A673 (cell line): ENCODE measurements at regions not wholly inside any gene's neighbourhood (a gene's known extent, or its start where the extent isn't known, plus 50 kb on each side); places are given as distances from the start of the nearest gene placed in this dataset.

ENCODE experiments used
- EZH2 ChIP-seq: fragments of 200-600 bp; sonication (generic); IDR thresholded peaks from 2 replicates; pipeline ENCODE4 v1.6.1; 2017; ENCODE audit warnings: borderline replicate concordance, low read depth, mild to moderate bottlenecking, mixed read lengths, antibody characterized with exemption, low read length; ENCODE audit not compliant: poor library complexity, severe bottlenecking
- TF ChIP-seq, protein P1 (sequence below): fragments of 300-800, 200-600 bp; sonication (generic); conservative IDR thresholded peaks from 2 replicates; pipeline ENCODE4 v1.5.1; 2017; ENCODE audit warnings: low read depth, mild to moderate bottlenecking, antibody characterized with exemption, low read length, moderate library complexity, mixed read lengths

DNA sequence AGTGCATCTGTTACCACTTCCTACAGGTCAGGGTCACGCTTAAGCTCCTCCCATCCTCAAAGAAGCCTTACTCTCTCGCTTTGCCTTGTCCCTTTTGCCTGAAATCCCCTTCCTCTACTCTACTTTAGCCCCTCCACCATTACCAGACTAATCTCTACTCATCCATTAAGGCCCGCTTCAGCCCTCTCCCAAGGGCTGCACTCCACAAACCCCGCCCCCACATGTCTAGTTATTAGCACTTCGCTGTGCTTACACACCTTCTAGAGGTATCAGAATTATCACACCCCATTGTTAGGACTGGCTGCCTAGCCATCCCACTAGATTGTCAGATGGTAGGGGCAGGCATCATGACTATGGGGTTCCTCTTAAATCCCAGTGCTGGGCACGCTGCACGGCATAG lies 565.7 kb upstream of the WWC1 start:
- TF ChIP-seq, protein P1, sequence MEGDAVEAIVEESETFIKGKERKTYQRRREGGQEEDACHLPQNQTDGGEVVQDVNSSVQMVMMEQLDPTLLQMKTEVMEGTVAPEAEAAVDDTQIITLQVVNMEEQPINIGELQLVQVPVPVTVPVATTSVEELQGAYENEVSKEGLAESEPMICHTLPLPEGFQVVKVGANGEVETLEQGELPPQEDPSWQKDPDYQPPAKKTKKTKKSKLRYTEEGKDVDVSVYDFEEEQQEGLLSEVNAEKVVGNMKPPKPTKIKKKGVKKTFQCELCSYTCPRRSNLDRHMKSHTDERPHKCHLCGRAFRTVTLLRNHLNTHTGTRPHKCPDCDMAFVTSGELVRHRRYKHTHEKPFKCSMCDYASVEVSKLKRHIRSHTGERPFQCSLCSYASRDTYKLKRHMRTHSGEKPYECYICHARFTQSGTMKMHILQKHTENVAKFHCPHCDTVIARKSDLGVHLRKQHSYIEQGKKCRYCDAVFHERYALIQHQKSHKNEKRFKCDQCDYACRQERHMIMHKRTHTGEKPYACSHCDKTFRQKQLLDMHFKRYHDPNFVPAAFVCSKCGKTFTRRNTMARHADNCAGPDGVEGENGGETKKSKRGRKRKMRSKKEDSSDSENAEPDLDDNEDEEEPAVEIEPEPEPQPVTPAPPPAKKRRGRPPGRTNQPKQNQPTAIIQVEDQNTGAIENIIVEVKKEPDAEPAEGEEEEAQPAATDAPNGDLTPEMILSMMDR = no peak
- TF ChIP-seq EZH2 = no peak
